ENCODE measurements at regions not wholly inside any gene's neighbourhood (a gene's known extent, or its start where the extent isn't known, plus 50 kb on each side); places are given as distances from the start of the nearest gene placed in this dataset.

DNA sequence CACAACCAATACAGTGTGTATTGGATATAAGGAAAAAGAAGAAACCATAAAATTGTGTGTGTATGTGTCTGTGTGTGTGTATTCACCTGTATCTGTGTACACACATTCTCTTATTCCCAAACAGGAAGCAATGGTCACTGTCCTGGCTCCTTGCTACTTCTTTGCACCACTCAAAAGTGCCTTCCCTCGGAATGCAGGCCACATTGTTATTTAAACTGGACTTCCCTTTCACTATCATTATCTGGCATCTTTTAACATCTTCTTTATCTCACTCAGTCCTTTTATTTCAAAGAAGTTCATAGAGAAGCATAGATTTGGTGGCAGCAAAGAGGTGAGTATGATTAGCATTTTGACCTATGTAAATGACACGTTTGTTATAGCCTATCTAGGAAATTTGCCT, 803.7 kb downstream of the NCAM2 start:
- Histone ChIP-seq H3K18ac (ENCODE audit: extremely low read depth, low read length) (no peak overlapping the region), H2BK12ac (ENCODE audit: low read depth, low read length) (no peak overlapping the region), H3K9ac (replicated peaks in 1 of 4; ENCODE audit: extremely low read depth in 1 of 4, low read depth in 3 of 4, low read length in 3 of 4) (no peak overlapping the region), H2AK5ac (ENCODE audit: low read depth, low read length) (no peak overlapping the region), H3K56ac (replicated peaks; ENCODE audit: insufficient read length, low read depth, low read length) (no peak overlapping the region), H4K20me1 (replicated peaks in 1 of 2; ENCODE audit: control insufficient read depth in 1 of 2, insufficient read depth in 2 of 2, low read length in 2 of 2) (no peaks in the 10 kb centered on the region), H3K79me1 (ENCODE audit: low read depth, low read length) (no peaks in the 10 kb centered on the region), H3K23ac (ENCODE audit: insufficient read length) (no peak overlapping the region), H3K36me3 (ENCODE audit: control insufficient read depth in 2 of 4, insufficient read depth in 4 of 4, low read length in 3 of 4) (no peaks in the 10 kb centered on the region), H2BK120ac (replicated peaks; ENCODE audit: low read depth, low read length) (no peak overlapping the region), H3K4ac (replicated peaks; ENCODE audit: insufficient read length, low read depth, low read length) (no peak overlapping the region), H4K91ac (replicated peaks; ENCODE audit: insufficient read length, low read length) (no peak overlapping the region), H2BK5ac (ENCODE audit: low read depth, low read length) (no peak overlapping the region), H3K27me3 (replicated peaks in 1 of 4; ENCODE audit: control insufficient read depth in 3 of 4, extremely low read depth in 1 of 4, insufficient read depth in 3 of 4, low read length in 3 of 4) (no peaks in the 10 kb centered on the region), H2BK15ac (ENCODE audit: low read length) (no peak overlapping the region), H3K14ac (ENCODE audit: insufficient read length) (no peak overlapping the region), H3K27ac (ENCODE audit: low read depth, low read length) (no peak overlapping the region), H2AFZ (ENCODE audit: low read length) (no peak overlapping the region), H2BK20ac (ENCODE audit: low read length) (no peak overlapping the region; the same call in 1 of the 2 replicates), H3K9me3 (ENCODE audit: insufficient read depth in 2 of 2, low read depth in 1 of 2, low read length in 1 of 2) (no peaks in the 10 kb centered on the region), H3K79me2 (ENCODE audit: control insufficient read depth in 1 of 2, insufficient read depth in 2 of 2, low read length in 2 of 2) (no peaks in the 10 kb centered on the region), H4K8ac (ENCODE audit: extremely low read depth, insufficient read depth, low read length) (no peak overlapping the region), H3K4me3 (ENCODE audit: extremely low read depth in 1 of 4, insufficient read depth in 2 of 4, low read depth in 3 of 4, low read length in 4 of 4) (no peak overlapping the region), H3K4me2 (ENCODE audit: insufficient read depth in 1 of 2, low read depth in 2 of 2, low read length in 2 of 2) (peak overlapping the region in 1 of 2 experiments; percentile 41; a peak in 3 of 4 replicates), H3K23me2 (ENCODE audit: low read depth, low read length) (no peaks in the 10 kb centered on the region), H4K5ac (ENCODE audit: insufficient read length, low read depth, low read length) (no peak overlapping the region), H3K4me1 (replicated peaks in 1 of 4; ENCODE audit: control insufficient read depth in 3 of 4, insufficient read depth in 4 of 4, low read length in 3 of 4) (peaks cover 0 to 3% (median under 1%) of the 10 kb centered on the region in 4 experiments; a peak in 1 of 7 replicates)
- no peak for TF ChIP-seq HDAC2 (IDR thresholded peaks at IDR 0.05; ENCODE audit: borderline replicate concordance in 1 of 2, low read depth in 2 of 2, low read length in 2 of 2)
- peak; percentile 78 for TF ChIP-seq TEAD4 (IDR thresholded peaks at IDR 0.05; ENCODE audit: low read depth, low read length)
- DNase-seq (ENCODE audit: low read depth in 1 of 2, low spot score in 2 of 2) (no peak), FAIRE-seq (no peak)
- WGBS, 2 experiments (ENCODE audit: extremely low coverage in 1 of 2, insufficient coverage in 1 of 2, insufficient read length in 1 of 2, insufficient replicate concordance in 2 of 2, low coverage in 1 of 2, low lambda C conversion rate in 2 of 2, missing lambda C conversion rate in 1 of 2) = 30% methylated on average over 2 of the region's 2 CpGs; no CpG with 5 or more reads in 1 of the 2 experiments
- CTCF ChIA-PET (ENCODE audit: partially characterized antibody) = no interaction called here
- POLR2A ChIA-PET (ENCODE audit: partially characterized antibody) = no interaction called here

All from H1 (cell line).